ENCODE measurements at regions not wholly inside any gene's neighbourhood (a gene's known extent, or its start where the extent isn't known, plus 50 kb on each side); places are given as distances from the start of the nearest gene placed in this dataset.

DNA sequence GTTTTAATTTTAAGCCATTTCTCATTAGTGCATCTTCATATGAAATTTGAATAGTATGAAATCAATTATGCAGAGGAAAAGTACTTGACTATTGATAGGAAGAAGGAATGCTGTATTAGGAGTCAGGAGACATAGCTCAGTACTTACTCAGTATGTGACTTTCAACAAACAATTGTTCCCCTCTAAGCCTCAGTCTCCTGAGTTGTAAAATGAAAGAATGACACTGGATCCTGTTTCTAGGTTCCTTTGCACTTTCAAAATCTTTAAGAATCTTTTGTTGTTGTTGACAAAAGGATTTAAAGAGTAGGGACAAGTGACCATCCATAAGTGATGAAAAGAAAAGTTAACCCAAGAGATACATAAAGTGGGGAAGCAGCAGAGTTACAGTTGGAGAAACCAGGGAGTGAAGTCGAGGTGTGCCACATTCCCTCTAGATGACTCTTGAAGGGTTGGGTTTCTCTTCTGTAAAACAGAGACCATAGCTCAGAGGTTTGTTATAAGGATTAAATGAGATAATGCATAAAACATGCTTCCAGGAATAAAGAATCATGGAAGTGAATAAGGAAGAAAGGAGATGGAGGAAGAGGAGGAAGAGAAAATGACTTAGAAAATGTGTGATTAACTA lies 105.7 kb upstream of the KCNJ15 start:
- no peaks in the 10 kb centered on the region for H3K36me3 Mint-ChIP-seq (ENCODE audit: insufficient read depth, unreplicated experiment)
- TF ChIP-seq, protein P1, sequence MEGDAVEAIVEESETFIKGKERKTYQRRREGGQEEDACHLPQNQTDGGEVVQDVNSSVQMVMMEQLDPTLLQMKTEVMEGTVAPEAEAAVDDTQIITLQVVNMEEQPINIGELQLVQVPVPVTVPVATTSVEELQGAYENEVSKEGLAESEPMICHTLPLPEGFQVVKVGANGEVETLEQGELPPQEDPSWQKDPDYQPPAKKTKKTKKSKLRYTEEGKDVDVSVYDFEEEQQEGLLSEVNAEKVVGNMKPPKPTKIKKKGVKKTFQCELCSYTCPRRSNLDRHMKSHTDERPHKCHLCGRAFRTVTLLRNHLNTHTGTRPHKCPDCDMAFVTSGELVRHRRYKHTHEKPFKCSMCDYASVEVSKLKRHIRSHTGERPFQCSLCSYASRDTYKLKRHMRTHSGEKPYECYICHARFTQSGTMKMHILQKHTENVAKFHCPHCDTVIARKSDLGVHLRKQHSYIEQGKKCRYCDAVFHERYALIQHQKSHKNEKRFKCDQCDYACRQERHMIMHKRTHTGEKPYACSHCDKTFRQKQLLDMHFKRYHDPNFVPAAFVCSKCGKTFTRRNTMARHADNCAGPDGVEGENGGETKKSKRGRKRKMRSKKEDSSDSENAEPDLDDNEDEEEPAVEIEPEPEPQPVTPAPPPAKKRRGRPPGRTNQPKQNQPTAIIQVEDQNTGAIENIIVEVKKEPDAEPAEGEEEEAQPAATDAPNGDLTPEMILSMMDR (IDR thresholded peaks at IDR 0.05; ENCODE audit: unreplicated experiment): no peak
- DNase-seq (ENCODE audit: unreplicated experiment): no peak
- POLR2A ChIA-PET: interaction anchor here (0.6 to 1.6 kb wide), 3 partner anchors 11 to 84 kb away, joined by 3 to 8 read pairs (median 6); no protein-coding TSS in a partner anchor
- CTCF ChIA-PET: interaction anchor here (0.5 to 1.8 kb wide), 4 partner anchors 8 to 577 kb away, joined by 3 to 5 read pairs (median 4); no protein-coding TSS in a partner anchor
- no peak overlapping the region for H3K27ac Mint-ChIP-seq (ENCODE audit: low read depth, unreplicated experiment)
- peaks cover 25% of the 10 kb centered on the region for H3K4me1 Mint-ChIP-seq (ENCODE audit: insufficient read depth, unreplicated experiment)
- intact Hi-C loops (cut with micrococcal nuclease): no loop called here
- BruUV-seq (replicated peaks): no TSS peak
- no peak overlapping the region for H3K4me3 Mint-ChIP-seq (ENCODE audit: unreplicated experiment)
- H3K9me3 Mint-ChIP-seq (ENCODE audit: unreplicated experiment): no peaks in the 10 kb centered on the region
- no peaks in the 10 kb centered on the region for H3K27me3 Mint-ChIP-seq (ENCODE audit: insufficient read depth, unreplicated experiment)

DNA sequence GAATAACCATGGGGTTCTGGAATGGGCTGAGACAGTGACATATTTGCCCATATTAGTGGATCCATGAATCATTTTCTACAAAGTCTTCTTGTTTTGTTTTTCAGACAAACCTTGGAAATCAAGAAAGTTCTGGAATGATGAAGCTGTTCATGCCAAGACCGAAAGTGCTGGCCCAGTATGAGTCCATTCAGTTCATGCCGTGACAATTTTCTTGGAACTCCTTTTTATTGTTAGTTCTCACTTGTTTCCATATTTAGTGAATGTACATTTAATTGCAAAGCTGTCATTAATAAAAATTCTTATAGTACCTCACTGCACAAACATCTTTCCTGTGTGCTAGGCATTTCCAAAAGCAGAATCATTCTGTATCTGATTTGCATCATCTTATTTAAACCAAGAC lies 100.6 kb upstream of the KCNJ15 start:
- intact Hi-C loops (cut with micrococcal nuclease): no loop called here
- Mint-ChIP-seq H3K36me3 (ENCODE audit: insufficient read depth, unreplicated experiment) (no peaks in the 10 kb centered on the region), H3K27me3 (ENCODE audit: insufficient read depth, unreplicated experiment) (no peaks in the 10 kb centered on the region), H3K9me3 (ENCODE audit: unreplicated experiment) (no peaks in the 10 kb centered on the region), H3K4me1 (ENCODE audit: insufficient read depth, unreplicated experiment) (peaks cover 12% of the 10 kb centered on the region), H3K4me3 (ENCODE audit: unreplicated experiment) (no peak overlapping the region), H3K27ac (ENCODE audit: low read depth, unreplicated experiment) (no peak overlapping the region)
- ChIA-PET CTCF (interaction anchor here (0.9 to 2.2 kb wide), 4 partner anchors 11 to 196 kb away, joined by 3 to 11 read pairs (median 4); no protein-coding TSS in a partner anchor), POLR2A (interaction anchor here (1.2 kb wide), 1 partner anchor 14 kb away, joined by 3 read pairs; no protein-coding TSS in a partner anchor)
- BruUV-seq (replicated peaks): no TSS peak
- TF ChIP-seq, protein P1 (IDR thresholded peaks at IDR 0.05; ENCODE audit: unreplicated experiment): no peak
- DNase-seq (ENCODE audit: unreplicated experiment): no peak

- TF ChIP-seq, protein P1 (IDR thresholded peaks at IDR 0.05; ENCODE audit: unreplicated experiment): peak; percentile 79
- DNase-seq (ENCODE audit: unreplicated experiment): peak; percentile 75
- CTCF ChIA-PET: interaction anchor here (0.6 to 2.3 kb wide), 12 partner anchors 9 to 443 kb away, joined by 3 to 9 read pairs (median 3); no protein-coding TSS in a partner anchor
- intact Hi-C loops (cut with micrococcal nuclease): loop anchor here (1.0 kb wide), 1 partner anchor 193 kb away; no protein-coding TSS in a partner anchor
- H3K4me3 Mint-ChIP-seq (ENCODE audit: unreplicated experiment): no peak overlapping the region
- no peak overlapping the region for H3K27ac Mint-ChIP-seq (ENCODE audit: low read depth, unreplicated experiment)
- H3K9me3 Mint-ChIP-seq (ENCODE audit: unreplicated experiment): no peaks in the 10 kb centered on the region
- H3K4me1 Mint-ChIP-seq (ENCODE audit: insufficient read depth, unreplicated experiment): peaks cover 9% of the 10 kb centered on the region
- H3K36me3 Mint-ChIP-seq (ENCODE audit: insufficient read depth, unreplicated experiment): no peaks in the 10 kb centered on the region
- POLR2A ChIA-PET: interaction anchor here (0.5 to 1.0 kb wide), 6 partner anchors 9 to 664 kb away, joined by 3 to 8 read pairs (median 4); no protein-coding TSS in a partner anchor
- H3K27me3 Mint-ChIP-seq (ENCODE audit: insufficient read depth, unreplicated experiment): no peaks in the 10 kb centered on the region
- BruUV-seq (replicated peaks): no TSS peak
Measured at GRCh38 chr21:38159355-38159754, 97.4 kb upstream of the KCNJ15 start.

DNA sequence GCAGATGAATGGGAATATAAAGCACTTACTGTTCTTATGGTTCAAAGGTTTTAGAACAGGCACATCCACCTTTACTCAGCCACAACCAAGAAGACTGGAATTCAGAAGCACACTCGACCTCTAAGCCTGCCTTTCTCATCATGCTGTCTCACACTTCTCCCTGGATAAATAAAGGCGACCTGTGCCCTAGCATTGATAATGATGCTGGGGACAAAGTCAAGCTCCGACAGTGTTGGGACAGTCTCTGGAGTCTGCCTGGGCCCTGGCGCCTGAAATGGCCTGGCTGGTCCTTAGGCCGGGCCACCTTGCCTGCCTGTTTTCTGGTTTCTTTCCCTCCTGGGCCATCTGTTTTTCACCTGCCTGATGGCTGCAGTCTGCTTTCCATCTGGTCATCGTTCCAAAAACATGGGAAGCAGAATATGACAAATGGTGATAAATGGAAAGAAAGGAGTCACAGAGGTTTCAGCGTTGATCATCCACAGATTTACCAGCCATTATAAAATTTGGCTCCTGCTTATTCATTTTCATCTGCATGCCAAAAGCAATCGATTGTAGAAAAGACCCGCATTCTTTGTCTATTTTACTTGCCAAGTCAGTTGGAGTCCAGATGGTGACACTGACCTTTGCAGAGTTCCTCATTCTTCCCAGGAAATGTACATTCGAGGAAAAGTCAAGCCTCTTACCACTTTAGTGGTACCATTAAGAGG lies 91.2 kb upstream of the KCNJ15 start:
- Mint-ChIP-seq H3K36me3 (ENCODE audit: insufficient read depth, unreplicated experiment) (no peaks in the 10 kb centered on the region), H3K4me3 (ENCODE audit: unreplicated experiment) (no peak overlapping the region), H3K27me3 (ENCODE audit: insufficient read depth, unreplicated experiment) (no peaks in the 10 kb centered on the region), H3K4me1 (ENCODE audit: insufficient read depth, unreplicated experiment) (peaks cover 4% of the 10 kb centered on the region), H3K27ac (ENCODE audit: low read depth, unreplicated experiment) (no peak overlapping the region), H3K9me3 (ENCODE audit: unreplicated experiment) (no peaks in the 10 kb centered on the region)
- no TSS peak for BruUV-seq (replicated peaks)
- no peak for DNase-seq (ENCODE audit: unreplicated experiment)
- TF ChIP-seq, protein P1 (IDR thresholded peaks at IDR 0.05; ENCODE audit: unreplicated experiment): no peak
- POLR2A ChIA-PET: no interaction called here
- CTCF ChIA-PET: interaction anchor here (0.7 to 2.3 kb wide), 4 partner anchors 8 to 454 kb away, joined by 3 to 11 read pairs (median 4); no protein-coding TSS in a partner anchor
- intact Hi-C loops (cut with micrococcal nuclease): no loop called here
